Limb (tissue), 2 donors: ENCODE measurements at regions not wholly inside any gene's neighbourhood (a gene's known extent, or its start where the extent isn't known, plus 50 kb on each side); places are given as distances from the start of the nearest gene placed in this dataset.
A peak's percentile ranks its signal among the peaks of the same experiment; 100 is the strongest.

ENCODE experiments used
- DNase-seq, 2 donors: peaks; one replicate each; pipeline ENCODE4 v3.0.0-alpha.2; 2016; ENCODE audit errors: extremely low spot score in 2 of 2

DNA sequence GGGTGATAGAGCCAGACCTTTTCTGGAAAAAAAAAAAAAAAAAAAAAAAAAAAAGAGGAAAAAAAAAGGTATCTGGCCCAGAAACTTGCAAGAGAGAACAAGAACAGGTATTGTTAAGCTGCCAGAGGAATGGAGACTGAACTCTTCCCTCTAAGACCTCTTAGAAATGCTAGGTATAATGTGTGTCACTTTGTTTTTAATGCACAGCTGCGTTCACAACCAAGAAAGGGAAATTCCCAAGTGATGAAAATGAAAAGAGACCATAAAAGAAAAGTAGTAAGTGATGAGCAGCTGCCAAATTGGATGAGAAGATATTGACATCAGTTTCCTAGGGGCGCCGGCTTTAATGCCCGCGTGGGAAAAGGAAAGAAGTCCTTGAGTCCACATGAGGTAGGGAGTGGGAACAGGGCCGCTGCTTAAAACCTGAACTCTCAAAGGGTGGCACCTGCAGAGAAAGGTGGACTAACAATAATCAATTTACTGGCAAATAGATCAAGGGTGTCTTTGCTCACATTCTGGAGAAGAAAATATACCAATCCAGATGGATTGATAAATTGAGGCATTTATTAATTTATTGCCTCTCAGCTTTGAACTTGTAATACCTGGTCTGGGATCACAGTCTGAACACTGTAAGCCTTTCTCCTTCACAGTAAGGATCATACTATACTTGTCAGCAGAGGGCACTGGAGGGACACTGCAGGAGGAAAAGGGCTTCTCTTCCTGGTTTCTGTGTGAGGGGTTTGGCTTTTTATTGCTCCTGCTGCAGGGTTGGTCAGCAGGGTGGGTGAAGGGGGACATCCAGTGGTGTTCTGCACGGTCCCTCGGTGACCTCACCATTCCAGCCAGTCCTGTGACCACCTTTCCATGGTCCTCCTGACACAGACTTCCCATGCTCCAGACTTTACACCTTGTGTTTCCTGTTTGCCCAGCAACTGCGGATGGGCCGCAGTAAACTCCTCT, 131.6 kb downstream of the AQP9 start:
- DNase-seq = peak; percentile 47 to 48

- no peak for DNase-seq
These were observed 133.2 kb downstream of the AQP9 start for GRCh38 chr15:58271410-58271809.

GRCh38 chr15:58273104-58273503, 134.9 kb downstream of the AQP9 start:
- DNase-seq = no peak

GRCh38 chr15:58274885-58275284, 136.7 kb downstream of the AQP9 start:
- DNase-seq = no peak

DNA sequence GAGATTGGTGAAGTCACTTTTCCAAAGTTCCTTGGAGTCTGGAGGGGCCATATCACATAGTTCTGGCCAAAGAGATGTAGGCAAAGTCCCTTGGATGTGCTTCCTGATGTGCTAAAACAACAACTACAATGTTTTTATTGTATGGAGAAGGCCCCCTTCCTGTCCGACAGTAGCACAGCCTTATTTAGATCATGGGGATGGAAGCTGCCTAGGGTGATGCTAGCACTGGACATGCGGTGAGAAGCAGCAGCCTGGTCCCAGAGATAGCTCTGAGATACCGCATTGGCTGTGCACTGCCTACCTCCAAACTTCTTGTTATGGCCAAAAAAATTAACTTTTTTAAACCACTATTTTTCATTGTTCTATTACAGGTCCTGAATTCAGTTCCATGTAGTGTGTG, 137.6 kb downstream of the AQP9 start:
- no peak for DNase-seq

- no peak for DNase-seq
These were observed 138.7 kb downstream of the AQP9 start for GRCh38 chr15:58276924-58277323.

GRCh38 chr15:58277333-58277732, 139.2 kb downstream of the AQP9 start:
- DNase-seq = no peak

- DNase-seq = no peak
These were observed 140.9 kb downstream of the AQP9 start for GRCh38 chr15:58279106-58279505.

GRCh38 chr15:58279654-58280053, 141.5 kb downstream of the AQP9 start:
- no peak for DNase-seq

GRCh38 chr15:58282060-58282708, 144.0 kb downstream of the AQP9 start:
- DNase-seq = no peak

GRCh38 chr15:58283302-58283701, 145.1 kb downstream of the AQP9 start:
- DNase-seq = no peak

DNA sequence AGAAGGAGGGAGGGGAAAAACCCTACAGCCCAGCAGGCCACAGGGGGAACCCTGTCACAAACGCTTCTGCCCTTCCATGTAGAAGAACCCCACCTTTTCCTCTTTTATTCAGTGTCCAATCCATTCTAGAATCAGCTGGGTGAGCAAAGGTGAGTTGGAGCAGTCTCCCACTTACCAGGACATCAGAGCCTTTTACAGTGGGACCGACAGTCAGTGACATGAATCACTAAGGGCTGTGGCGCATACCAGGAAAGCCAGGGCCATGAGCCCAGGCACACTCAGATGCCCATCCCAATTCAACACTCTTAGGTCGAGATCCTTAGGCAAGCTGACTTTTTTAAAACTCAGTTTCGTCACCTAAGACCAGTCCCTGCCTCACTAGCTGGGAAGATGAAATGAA, 146.1 kb downstream of the AQP9 start:
- no peak for DNase-seq

- no peak for DNase-seq
These were observed 146.4 kb upstream of the LIPC start for GRCh38 chr15:58285212-58285920.

GRCh38 chr15:58285921-58286278, 145.9 kb upstream of the LIPC start:
- DNase-seq = no peak

DNA sequence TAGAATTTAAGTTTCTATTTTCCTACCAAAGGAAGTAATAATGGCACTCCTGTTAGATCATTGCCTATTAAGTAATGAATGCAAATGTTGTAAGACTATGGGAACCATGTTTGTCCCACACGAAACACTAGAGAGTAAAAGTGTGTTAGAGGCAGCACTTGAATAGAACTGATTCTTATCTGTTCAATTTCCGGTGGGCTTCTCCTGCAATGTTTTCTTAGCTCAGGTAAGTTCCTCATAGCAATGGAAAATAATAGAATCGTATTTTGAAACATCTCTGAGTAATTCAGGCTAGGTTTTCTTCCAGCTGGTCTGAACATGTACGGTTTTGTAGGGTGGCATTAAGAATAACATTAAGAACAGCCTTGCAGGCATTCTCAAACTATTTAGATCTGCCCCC, 145.3 kb upstream of the LIPC start:
- no peak for DNase-seq

DNA sequence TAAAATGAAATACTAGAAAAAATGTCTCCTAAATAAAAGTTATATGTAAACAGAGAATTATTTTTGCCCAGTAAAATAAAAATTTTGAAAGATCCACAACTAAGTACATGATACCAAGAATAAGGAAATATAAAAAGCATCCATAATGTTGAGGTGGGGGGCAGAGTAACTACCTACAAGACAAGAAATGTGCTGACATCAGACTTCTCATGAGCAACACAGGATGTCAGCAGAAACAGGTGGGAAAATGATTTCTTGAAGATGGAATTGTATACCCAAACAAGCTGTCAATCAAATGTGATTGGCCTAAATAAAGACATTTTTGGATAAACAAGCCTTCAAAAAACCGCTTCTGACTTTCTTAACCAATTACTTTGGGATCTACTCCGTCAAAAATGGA, 143.9 kb upstream of the LIPC start:
- DNase-seq = no peak

DNA sequence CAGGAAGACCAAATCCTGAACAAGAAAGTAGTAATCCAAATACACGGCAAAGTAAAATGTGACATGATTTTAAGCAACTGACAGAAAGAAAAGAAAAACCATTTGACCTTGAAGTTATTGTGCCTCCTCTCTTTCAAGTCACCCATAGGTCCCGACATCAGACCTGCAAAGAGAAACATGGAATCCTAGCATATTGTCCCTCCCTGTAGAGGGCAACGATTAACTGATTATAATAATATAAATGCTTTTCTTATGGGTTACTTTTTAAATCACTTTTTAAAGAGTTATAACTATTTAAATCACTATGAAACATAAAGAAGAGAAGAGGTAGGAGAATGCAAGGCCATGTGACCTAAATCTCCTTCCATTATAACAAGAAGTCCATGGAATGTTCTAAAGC, 143.2 kb upstream of the LIPC start:
- DNase-seq = no peak

DNA sequence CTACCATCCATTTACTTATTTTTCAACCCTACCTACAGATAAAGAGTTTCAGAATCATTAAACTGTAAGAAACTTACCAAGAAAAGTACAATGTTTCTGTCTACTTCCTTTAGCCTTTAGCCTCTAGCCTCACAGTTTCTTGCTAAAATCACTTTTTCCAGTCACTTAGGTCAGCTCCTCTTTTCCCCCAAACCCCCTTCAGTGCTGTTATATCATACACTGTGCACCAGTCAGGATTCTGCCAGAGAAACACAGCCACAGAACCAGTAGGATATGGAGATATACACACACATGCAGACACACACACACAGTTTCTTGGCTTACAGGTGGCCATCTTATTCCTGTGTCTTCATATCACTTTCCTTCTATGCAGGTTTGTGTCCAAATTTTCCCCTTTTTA, 139.9 kb upstream of the LIPC start:
- no peak for DNase-seq

DNA sequence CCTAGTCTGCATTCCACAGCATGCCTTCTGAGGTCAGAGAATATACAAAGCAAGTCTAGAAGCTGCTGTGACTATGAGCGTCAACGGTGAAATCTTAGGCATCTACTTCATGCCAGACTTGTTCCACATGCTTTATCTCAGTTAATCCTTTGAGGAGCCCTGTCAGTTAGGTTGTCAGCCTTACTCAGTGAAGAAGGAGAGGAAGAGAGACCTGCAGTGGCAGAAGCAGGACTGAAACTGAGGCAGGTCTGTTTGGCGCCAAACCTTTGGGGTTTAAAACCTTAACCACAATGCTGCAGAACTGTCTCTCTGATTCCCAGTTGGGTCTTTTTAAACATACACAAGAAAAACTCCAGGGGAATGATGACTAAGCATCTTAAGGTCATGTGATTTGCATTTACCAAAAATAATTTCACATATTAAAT, 139.0 kb upstream of the LIPC start:
- no peak for DNase-seq

DNA sequence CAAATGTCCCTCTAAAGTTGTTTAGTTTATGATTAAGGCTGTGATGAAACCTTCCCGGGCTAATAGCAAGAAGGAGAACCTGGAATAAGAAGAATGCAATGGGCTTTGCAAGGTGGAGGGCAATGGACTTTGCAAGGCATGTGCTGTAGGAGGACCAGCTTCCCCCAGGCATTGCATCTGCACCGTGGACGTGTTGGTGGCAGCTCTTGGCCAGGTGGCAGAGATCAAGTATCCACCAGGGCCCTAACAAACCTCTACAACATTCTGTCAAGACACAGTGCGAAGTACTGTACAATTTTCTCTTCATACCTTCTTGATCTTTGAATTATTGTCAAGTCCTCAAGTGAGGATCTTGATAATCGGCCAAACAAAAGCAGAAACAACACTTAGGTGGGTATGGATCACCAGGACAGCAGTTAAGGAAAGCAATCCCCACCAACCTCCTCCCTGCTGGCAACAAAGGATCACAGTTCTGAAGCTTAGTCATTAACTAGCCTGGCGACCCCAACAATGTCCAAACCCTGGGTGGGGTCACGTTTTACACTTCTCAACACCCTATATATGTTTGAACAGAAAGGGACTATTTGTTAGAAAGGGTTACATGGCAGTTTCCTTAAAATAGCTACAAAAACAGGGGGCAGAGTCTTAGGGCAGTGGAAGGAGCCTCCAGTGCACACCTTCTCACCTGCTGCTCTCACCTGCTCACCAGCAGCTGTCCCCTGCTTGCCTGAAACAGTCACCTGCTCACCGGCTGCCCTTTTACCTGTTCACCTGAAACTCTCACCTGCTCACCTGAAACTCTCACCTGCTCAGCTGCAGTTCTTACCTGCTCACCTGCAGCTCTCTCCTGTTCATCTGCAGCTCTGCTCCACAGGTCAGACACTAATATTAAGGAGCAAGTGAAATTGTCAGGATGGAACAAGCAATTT, 137.9 kb upstream of the LIPC start:
- DNase-seq = no peak

- no peak for DNase-seq
These were observed 137.0 kb upstream of the LIPC start for GRCh38 chr15:58294681-58295254.
